SU-DHL-6 (cell line): ENCODE measurements at regions not wholly inside any gene's neighbourhood (a gene's known extent, or its start where the extent isn't known, plus 50 kb on each side); places are given as distances from the start of the nearest gene placed in this dataset.

ENCODE experiments used
- EZH2phosphoT487 ChIP-seq: fragments of 200-600 bp; sonication (generic), shearing (Covaris generic); conservative IDR thresholded peaks from 2 replicates; pipeline ENCODE4 v1.6.1; 2018; ENCODE audit warnings: mild to moderate bottlenecking, antibody characterized with exemption, low read length, moderate library complexity, mixed read lengths
- TF ChIP-seq, protein P1 (sequence below): fragments of 200-600 bp; sonication (generic); IDR thresholded peaks from one replicate; pipeline ENCODE4 v1.5.1; 2017; ENCODE audit warnings: antibody characterized with exemption, mild to moderate bottlenecking, low read length, moderate library complexity; ENCODE audit not compliant: insufficient read depth, poor library complexity, severe bottlenecking

DNA sequence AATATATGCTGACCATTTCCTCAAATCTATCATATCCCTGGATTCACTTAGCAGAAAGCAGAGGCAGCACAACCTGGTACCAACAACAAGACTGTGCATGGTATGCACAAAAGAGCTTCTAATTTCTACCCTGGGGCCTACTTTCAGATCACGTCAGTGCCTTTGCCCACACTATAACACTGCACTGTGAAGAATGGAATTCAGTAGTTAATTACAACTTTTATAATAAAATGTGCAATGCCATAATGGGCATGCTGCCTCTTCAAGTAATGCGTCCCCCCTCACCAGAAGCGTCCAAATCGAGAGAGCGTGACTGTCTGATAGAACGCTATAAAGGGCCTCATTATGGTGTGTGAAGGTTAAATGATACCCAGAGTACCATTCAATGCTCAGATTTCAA, 328.1 kb upstream of the PKDCC start:
- TF ChIP-seq, protein P1, sequence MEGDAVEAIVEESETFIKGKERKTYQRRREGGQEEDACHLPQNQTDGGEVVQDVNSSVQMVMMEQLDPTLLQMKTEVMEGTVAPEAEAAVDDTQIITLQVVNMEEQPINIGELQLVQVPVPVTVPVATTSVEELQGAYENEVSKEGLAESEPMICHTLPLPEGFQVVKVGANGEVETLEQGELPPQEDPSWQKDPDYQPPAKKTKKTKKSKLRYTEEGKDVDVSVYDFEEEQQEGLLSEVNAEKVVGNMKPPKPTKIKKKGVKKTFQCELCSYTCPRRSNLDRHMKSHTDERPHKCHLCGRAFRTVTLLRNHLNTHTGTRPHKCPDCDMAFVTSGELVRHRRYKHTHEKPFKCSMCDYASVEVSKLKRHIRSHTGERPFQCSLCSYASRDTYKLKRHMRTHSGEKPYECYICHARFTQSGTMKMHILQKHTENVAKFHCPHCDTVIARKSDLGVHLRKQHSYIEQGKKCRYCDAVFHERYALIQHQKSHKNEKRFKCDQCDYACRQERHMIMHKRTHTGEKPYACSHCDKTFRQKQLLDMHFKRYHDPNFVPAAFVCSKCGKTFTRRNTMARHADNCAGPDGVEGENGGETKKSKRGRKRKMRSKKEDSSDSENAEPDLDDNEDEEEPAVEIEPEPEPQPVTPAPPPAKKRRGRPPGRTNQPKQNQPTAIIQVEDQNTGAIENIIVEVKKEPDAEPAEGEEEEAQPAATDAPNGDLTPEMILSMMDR: no peak
- no peak for TF ChIP-seq EZH2phosphoT487
